HCEC 1CT (cell line): ENCODE measurements at regions not wholly inside any gene's neighbourhood (a gene's known extent, or its start where the extent isn't known, plus 50 kb on each side); places are given as distances from the start of the nearest gene placed in this dataset.

ENCODE experiments used
- DNase-seq: peaks from one replicate; pipeline ENCODE4 v3.0.0-alpha.2; 2017

DNA sequence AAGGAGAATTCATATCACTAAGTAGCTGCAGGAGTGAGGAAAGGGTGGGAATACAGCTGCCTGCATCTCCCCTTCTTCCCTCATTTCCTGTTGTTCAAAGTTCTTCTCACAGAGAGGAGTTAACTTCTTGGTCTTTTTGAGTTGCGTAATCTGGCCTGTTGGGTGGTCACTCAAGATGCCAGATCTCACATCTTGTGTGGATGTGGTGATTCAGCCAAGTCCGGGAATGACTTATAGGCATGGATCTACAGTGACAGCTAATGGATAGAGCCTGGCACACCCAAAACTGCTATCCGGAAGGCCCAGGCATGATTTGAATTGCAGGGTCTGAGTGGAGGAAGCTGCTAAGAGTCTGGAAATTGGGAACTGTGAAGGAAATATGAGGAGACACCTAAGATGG lies 100.2 kb upstream of the SLC35B3 start:
- no peak for DNase-seq

DNA sequence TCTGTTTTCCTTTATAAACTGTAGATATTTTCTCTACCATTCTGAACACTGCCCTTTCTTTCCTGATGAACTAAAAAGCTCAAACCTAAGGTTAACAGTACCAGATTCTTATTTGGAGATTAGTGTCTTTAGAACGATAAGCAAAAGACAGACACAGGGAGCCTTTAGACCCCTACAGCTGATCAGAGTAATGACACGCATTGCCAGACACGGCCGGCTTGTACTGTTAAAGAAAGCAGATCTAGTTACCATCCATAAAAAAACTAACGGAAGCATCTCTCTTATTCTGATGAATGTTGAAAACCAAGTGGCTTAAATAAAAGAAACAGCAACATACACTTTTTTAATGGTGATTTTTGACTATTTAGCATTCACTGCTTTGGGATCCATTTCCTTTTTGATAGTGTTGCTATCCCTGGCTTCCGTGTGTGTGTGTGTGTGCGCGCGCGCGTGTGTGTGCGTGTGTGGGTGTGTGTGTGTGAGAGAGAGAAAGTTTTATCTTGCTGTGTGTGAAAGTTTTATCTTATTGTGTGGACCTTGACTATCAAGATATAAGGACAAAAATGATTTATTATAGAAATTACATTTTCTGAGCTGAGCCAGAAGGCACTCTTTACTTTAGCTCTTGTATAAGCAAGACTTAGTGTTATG lies 95.6 kb upstream of the SLC35B3 start:
- no peak for DNase-seq

DNA sequence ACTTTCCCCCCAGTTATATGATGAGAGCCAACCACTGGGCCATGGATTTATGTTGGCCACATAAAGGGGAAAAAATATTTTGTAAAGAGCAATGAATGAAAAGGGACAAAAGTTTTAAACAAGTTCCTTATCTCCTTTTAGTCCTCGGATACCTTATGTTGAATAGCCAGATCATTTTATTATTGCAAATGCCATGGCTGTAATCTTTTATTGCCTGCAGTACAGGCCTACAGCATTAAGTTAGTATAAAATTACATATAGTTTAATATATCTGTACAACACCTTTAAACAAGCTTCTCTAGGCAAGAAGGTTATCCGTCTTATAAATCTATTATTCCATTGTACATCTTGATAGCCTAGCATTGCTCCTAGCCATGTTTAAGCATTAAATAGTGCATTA lies 93.9 kb upstream of the SLC35B3 start:
- DNase-seq = no peak

DNA sequence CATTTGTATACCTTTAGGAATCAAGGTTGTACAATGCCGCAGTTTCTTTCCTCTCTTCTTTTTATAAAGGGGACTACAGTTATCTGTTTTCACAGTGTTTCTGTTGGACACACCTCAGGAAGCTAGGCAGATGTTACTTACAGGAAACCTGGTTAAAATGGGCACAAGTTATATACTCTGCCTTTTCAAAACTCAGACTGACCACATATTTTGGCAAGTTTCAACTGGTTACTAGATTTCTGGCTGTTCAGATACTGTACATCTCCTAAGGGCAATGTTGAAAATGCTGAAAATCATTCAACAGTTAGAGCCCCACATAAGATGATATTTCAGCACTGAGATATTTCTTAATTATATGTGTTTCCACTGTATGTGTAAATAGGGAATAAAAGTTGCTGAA lies 92.5 kb upstream of the SLC35B3 start:
- no peak for DNase-seq

DNA sequence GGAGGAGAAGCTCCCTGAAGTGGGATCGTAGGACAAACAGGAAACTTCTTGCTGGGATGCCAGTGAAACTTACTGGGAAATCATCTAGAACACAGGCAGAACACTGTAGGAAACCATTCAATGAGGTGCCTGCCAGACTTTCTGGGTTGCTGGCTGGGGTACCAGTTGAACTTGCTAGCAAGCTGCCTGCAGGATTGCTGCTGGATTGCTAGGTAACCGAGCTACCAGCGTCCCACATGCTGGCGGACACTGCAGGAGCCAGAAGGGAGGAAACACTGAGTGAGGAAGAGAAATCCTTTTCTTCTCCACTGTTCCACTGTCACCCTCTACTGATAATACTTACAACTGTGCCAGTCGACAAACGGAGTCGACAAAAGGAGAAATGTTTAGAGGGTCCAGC lies 91.3 kb upstream of the SLC35B3 start:
- no peak for DNase-seq

DNA sequence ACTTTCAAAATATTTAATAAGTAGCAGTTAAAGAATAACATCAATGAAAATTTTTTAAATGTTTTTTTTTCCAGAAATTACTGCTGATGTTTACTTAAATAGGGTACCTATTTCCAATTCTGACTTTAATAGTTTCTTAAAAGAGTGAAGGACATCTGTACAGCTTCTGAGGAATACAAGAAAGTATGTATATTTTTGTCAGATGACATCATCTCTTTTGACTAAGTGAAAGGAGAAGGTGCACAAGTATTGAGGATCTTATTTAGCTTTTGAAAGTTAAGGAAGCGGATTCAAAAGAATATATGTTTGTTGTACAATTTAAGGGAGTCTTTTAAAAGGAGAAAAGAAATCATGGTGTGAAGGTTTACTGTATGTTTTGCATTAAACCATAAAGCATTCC lies 90.0 kb upstream of the SLC35B3 start:
- DNase-seq = no peak

DNA sequence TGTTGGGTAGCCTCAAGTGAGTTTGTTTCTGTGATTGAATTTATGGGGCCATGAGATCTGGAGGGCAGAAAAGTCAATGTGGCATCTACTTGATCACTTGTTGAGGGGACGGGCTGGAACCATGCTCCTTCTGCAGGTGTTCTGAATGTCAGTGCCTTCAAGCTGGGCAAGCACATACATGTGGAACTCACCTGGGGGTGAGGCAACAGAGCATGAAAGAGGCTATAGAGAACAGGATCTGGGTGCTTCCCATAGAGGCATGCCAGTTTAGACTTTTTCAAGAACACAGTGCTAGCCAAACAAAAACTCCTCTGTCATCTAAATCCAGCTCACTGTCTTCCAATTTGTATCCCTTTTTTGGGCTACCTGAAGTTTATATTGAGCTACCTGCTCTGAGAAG lies 77.8 kb upstream of the SLC35B3 start:
- DNase-seq = no peak

DNA sequence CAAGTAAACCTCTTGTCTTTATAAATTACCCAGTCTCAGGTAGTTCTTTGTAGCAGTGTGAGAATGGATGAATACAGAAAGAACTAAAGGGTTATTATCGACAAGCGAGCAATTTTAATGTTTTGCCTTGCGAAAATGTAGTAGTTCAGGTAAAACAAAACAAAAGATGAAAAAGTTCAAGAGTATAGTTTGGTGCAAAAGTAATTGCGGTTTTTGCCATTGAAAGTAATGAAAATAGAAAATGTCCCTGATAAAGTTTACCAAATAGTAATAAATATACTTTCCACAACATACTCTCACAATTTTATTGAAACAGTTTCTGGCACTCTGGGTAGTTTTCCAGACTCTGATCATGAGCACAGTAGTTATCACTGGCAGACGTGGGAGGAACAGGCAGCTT lies 71.9 kb upstream of the SLC35B3 start:
- no peak for DNase-seq

DNA sequence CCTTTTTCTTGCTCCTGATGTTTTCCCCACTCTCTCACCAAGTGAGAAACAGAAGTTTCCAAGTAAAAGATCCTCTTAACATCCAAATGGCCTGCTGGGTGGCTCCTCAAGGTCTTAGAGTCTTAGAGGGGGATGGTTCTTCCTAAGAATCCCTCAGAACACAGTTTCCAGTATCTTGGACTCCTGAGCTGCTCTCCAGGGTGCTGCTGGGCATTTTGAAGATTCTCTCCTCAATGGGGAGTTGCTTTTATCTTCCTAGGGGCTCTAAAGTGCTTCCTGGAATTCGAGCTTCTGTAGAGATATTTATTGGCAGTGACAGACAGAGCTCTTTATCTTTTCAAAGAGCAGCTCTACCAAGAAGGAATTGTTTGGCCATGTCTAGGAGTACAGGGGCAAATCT lies 70.8 kb upstream of the SLC35B3 start:
- no peak for DNase-seq

DNA sequence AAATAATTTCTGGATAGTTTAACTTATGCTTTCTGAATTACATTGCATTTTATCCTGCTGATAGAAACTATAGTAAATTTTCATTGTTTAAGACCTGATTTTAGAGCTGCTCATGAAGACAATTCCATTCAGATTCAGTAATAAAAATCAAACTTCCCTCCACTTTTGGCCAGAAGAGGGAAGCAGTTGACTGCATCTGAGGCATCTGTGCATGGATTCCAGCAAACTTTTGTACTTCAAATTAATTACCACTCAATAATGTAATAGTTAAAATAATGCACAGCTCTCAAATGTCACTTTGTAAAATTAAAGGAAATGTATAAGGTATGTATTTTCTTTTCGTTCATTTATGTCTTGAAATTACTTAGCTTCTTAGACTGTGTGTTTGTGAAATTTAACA lies 64.2 kb upstream of the SLC35B3 start:
- no peak for DNase-seq

DNA sequence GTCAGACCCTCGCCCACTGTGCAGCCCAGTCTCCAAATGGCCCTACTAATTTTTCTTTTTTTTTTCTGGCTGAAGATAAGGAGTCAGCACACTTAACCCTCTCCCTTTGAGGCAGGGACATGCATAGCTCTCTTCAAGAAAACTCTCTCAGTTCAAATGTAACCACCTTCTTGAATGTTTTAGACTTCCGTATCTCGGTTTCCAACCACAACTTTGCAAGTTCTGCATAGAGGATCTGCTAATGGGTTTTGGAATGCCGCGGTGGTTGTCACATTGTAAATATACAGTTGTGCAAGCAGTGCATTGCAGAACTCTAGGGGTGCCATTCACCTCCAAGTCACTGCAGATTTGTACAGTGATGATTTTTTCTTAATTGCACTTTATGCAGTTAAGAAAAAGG lies 59.4 kb upstream of the SLC35B3 start:
- no peak for DNase-seq

DNA sequence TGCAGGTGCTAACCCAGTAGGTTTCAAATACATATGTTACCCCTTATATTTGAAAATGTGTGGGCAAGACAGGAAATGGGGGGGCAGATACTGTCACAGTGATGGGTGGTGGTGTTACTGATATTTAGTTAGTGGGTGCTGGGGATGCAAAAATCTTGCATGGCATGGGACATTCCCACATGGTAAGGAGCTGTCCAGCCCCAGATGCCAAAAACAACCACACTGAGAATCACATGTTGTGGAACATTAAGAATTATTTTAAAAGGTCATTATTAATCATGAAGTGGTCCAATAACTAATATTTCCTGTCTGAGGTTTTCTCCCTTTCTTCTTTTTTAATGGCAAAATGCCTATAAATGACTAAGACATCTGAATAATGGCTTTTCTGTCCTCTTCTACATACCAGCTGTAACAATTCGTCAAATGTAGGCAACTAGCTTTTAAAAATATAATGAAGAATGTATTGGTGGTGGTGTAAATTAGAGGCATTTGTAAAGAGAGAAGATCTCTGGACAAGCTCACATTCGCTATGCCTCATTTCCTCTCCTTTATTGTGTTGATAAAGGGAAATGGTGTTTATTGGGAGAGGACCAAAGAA lies 57.3 kb upstream of the SLC35B3 start:
- no peak for DNase-seq
